GM23338 (cell line): ENCODE measurements at regions not wholly inside any gene's neighbourhood (a gene's known extent, or its start where the extent isn't known, plus 50 kb on each side); places are given as distances from the start of the nearest gene placed in this dataset.

ENCODE experiments used
- ATAC-seq: fragments of 200-7000 bp; cut with Tn5 transposase; 3 replicates; pipeline ENCODE4 v1.9.1; 2020
- DNase-seq: peaks from one replicate; pipeline ENCODE4 v3.0.0-alpha.2; 2015; ENCODE audit warnings: low spot score
- H2AFZ ChIP-seq: fragments of 200-600 bp; sonication (generic); 2 replicates; pipeline ENCODE4 v1.8.0; 2016; ENCODE audit warnings: antibody characterized with exemption, mild to moderate bottlenecking, moderate library complexity
- H3F3A ChIP-seq: fragments of 200-600 bp; sonication (generic); replicated peaks from 2 replicates; pipeline ENCODE4 v1.8.0; 2017; ENCODE audit warnings: antibody characterized with exemption, mixed run types, low read depth
- H3K27ac ChIP-seq: fragments of 200-600 bp; sonication (generic); 2 replicates; pipeline ENCODE4 v1.6.1; 2016; ENCODE audit warnings: low read depth
- H3K27me3 ChIP-seq: fragments of 200-600 bp; sonication (generic); 2 replicates; pipeline ENCODE4 v1.8.0; 2016; ENCODE audit warnings: mild to moderate bottlenecking, mixed run types, moderate library complexity; ENCODE audit not compliant: insufficient read depth
- H3K36me3 ChIP-seq: fragments of 200-600 bp; sonication (generic); 2 replicates; pipeline ENCODE4 v1.8.0; 2016; ENCODE audit warnings: mild to moderate bottlenecking; ENCODE audit not compliant: insufficient read depth
- H3K4me1 ChIP-seq: fragments of 200-600 bp; sonication (generic); 2 replicates; pipeline ENCODE4 v1.8.0; 2016; ENCODE audit warnings: mild to moderate bottlenecking, moderate library complexity; ENCODE audit not compliant: insufficient read depth
- H3K4me2 ChIP-seq: fragments of 200-600 bp; sonication (generic); 2 replicates; pipeline ENCODE4 v1.7.1; 2017; ENCODE audit warnings: mixed run types
- H3K4me3 ChIP-seq: fragments of 200-600 bp; sonication (generic); 2 replicates; pipeline ENCODE4 v1.6.1; 2016; ENCODE audit warnings: mixed run types
- H3K79me2 ChIP-seq: fragments of 200-600 bp; sonication (generic); replicated peaks from 2 replicates; pipeline ENCODE4 v1.8.0; 2017; ENCODE audit warnings: mild to moderate bottlenecking; ENCODE audit not compliant: insufficient read depth
- H3K9me2 ChIP-seq: fragments of 200-600 bp; sonication (generic); 2 replicates; pipeline ENCODE4 v1.8.0; 2017; ENCODE audit not compliant: insufficient read depth
- H4K20me1 ChIP-seq: fragments of 200-600 bp; sonication (generic); replicated peaks from 2 replicates; pipeline ENCODE4 v1.8.0; 2017; ENCODE audit warnings: mild to moderate bottlenecking; ENCODE audit not compliant: insufficient read depth
- H3K27ac Mint-ChIP-seq: 2 replicates; pipeline ENCODE4 v1.8.0; 2020; ENCODE audit warnings: inconsistent platforms, mild to moderate bottlenecking, moderate library complexity, mixed read lengths
- H3K27me3 Mint-ChIP-seq: 3 replicates; pipeline ENCODE4 v1.8.0; 2022; ENCODE audit warnings: low read depth, mild to moderate bottlenecking, moderate library complexity, mixed read lengths, inconsistent platforms; ENCODE audit not compliant: insufficient read depth, poor library complexity
- H3K36me3 Mint-ChIP-seq: 3 replicates; pipeline ENCODE4 v1.8.0; 2021; ENCODE audit warnings: low read depth, mild to moderate bottlenecking, inconsistent platforms, moderate library complexity, mixed read lengths
- H3K4me1 Mint-ChIP-seq: 3 replicates; pipeline ENCODE4 v1.8.0; 2020; ENCODE audit warnings: mild to moderate bottlenecking, inconsistent platforms, mixed read lengths
- H3K4me3 Mint-ChIP-seq: 3 replicates; pipeline ENCODE4 v1.8.0; 2021; ENCODE audit warnings: moderate library complexity, mild to moderate bottlenecking, inconsistent platforms, mixed read lengths
- H3K9me3 Mint-ChIP-seq: 3 replicates; pipeline ENCODE4 v1.8.0; 2020; ENCODE audit warnings: moderate library complexity, mild to moderate bottlenecking, inconsistent platforms, mixed read lengths
- EZH2phosphoT487 ChIP-seq: fragments of 200-600 bp; sonication (generic); IDR thresholded peaks from one replicate; pipeline ENCODE4 v1.8.1; 2018; ENCODE audit warnings: antibody characterized with exemption; ENCODE audit not compliant: unreplicated experiment
- ZNF114 ChIP-seq: fragments of 250-450 bp; sonication (Bioruptor Pico); IDR thresholded peaks from 2 replicates; pipeline ENCODE4 v1.5.0; 2020; ENCODE audit warnings: mild to moderate bottlenecking, moderate library complexity
- ZNF331 ChIP-seq: fragments of 250-450 bp; sonication (Bioruptor Pico); IDR thresholded peaks from 2 replicates; pipeline ENCODE4 v1.5.0; 2020; ENCODE audit warnings: low read depth, mild to moderate bottlenecking, moderate library complexity

- Histone ChIP-seq H2AFZ (no peak overlapping the region), H3K36me3 (no peaks in the 10 kb centered on the region), H3F3A (no peaks in the 10 kb centered on the region), H3K79me2 (no peaks in the 10 kb centered on the region), H3K4me3 (no peak overlapping the region), H3K9me2 (peaks cover 3% of the 10 kb centered on the region; the same call in 1 of the 2 replicates), H3K4me2 (no peak overlapping the region), H4K20me1 (no peaks in the 10 kb centered on the region; the same call in 1 of the 2 replicates), H3K4me1 (no peaks in the 10 kb centered on the region), H3K27ac (no peak overlapping the region), H3K27me3 (no peaks in the 10 kb centered on the region)
- TF ChIP-seq EZH2phosphoT487 = no peak
- TF ChIP-seq ZNF114 (CRISPR knock-in tag) = no peak
- TF ChIP-seq ZNF331 = no peak
- ATAC-seq = no peak
- Mint-ChIP-seq H3K27ac (no peak overlapping the region), H3K9me3 (no peaks in the 10 kb centered on the region; the same call in 2 of the 3 replicates), H3K4me3 (no peak overlapping the region), H3K36me3 (no peaks in the 10 kb centered on the region), H3K4me1 (peaks cover 7% of the 10 kb centered on the region), H3K27me3 (no peaks in the 10 kb centered on the region)
- no peak for DNase-seq
These were observed 50.0 kb upstream of the TBC1D9 start for GRCh38 chr4:140806163-140806562.
